Smooth muscle cell (in vitro differentiated cells): ENCODE measurements at regions not wholly inside any gene's neighbourhood (a gene's known extent, or its start where the extent isn't known, plus 50 kb on each side); places are given as distances from the start of the nearest gene placed in this dataset.

Source experiments
- DNase-seq: peaks from one replicate; lab custom pipeline; 2025; ENCODE audit not compliant: unreplicated experiment; lab: John Stamatoyannopoulos, UW
- H2AFZ ChIP-seq: fragments of 200-600 bp; sonication (generic); 2 replicates; pipeline ENCODE4 v1.6.0; 2016; ENCODE audit warnings: antibody characterized with exemption, low read depth, mild to moderate bottlenecking
- H3F3A ChIP-seq: fragments of 200-600 bp; sonication (generic); 2 replicates; pipeline ENCODE4 v1.6.0; 2017; ENCODE audit warnings: antibody characterized with exemption, low read depth
- H3K27ac ChIP-seq: fragments of 200-600 bp; sonication (generic); 2 replicates; pipeline ENCODE4 v1.5.1; 2016; ENCODE audit warnings: low read depth, mild to moderate bottlenecking
- H3K27me3 ChIP-seq: fragments of 200-600 bp; sonication (generic); 2 replicates; pipeline ENCODE4 v1.6.1; 2016; ENCODE audit warnings: low read depth, mild to moderate bottlenecking
- H3K36me3 ChIP-seq: fragments of 200-600 bp; sonication (generic); 2 replicates; pipeline ENCODE4 v1.5.1; 2016; ENCODE audit warnings: low read depth
- H3K4me1 ChIP-seq: fragments of 200-600 bp; sonication (generic); 2 replicates; pipeline ENCODE4 v1.5.1; 2016; ENCODE audit warnings: low read depth
- H3K4me2 ChIP-seq: fragments of 200-600 bp; sonication (generic); 2 replicates; pipeline ENCODE4 v1.6.0; 2016; ENCODE audit warnings: mild to moderate bottlenecking
- H3K4me3 ChIP-seq: fragments of 200-600 bp; sonication (generic); 2 replicates; pipeline ENCODE4 v1.5.1; 2016; ENCODE audit warnings: mild to moderate bottlenecking
- H3K79me2 ChIP-seq: fragments of 200-600 bp; sonication (generic); 2 replicates; pipeline ENCODE4 v1.6.0; 2016; ENCODE audit warnings: low read depth, mild to moderate bottlenecking
- H3K9ac ChIP-seq: fragments of 200-600 bp; sonication (generic); 2 replicates; pipeline ENCODE4 v1.6.0; 2016; ENCODE audit warnings: low read depth
- H3K9me3 ChIP-seq: fragments of 200-600 bp; sonication (generic); replicated peaks from 2 replicates; pipeline ENCODE4 v1.5.1; 2016; ENCODE audit warnings: low read depth
- H4K20me1 ChIP-seq: fragments of 200-600 bp; sonication (generic); 2 replicates; pipeline ENCODE4 v1.6.0; 2016; ENCODE audit warnings: low read depth
- CTCF ChIP-seq: fragments of 200-600 bp; sonication (generic); IDR thresholded peaks from 2 replicates; pipeline ENCODE4 v1.5.1; 2017; ENCODE audit warnings: borderline replicate concordance, mild to moderate bottlenecking, antibody characterized with exemption; ENCODE audit not compliant: insufficient read depth, poor library complexity, severe bottlenecking
- WGBS: methylation state at CpG from one replicate; pipeline ENCODE4 v1.1.7; 2016; ENCODE audit warnings: low lambda C conversion rate; 5-methylcytosine and 5-hydroxymethylcytosine counted together

- no peak overlapping the region for H3K9ac ChIP-seq
- no peak overlapping the region for H3K27ac ChIP-seq
- no peak for DNase-seq
- H4K20me1 ChIP-seq: no peaks in the 10 kb centered on the region
- no peaks in the 10 kb centered on the region for H3F3A ChIP-seq
- 92% methylated on average over 10 of the region's 10 CpGs for WGBS
- H3K4me3 ChIP-seq: no peak overlapping the region
- H3K9me3 ChIP-seq: no peaks in the 10 kb centered on the region
- H3K36me3 ChIP-seq: no peaks in the 10 kb centered on the region
- no peaks in the 10 kb centered on the region for H3K27me3 ChIP-seq
- H3K4me1 ChIP-seq: no peaks in the 10 kb centered on the region
- no peak overlapping the region for H2AFZ ChIP-seq
- TF ChIP-seq CTCF: no peak
- H3K79me2 ChIP-seq: no peaks in the 10 kb centered on the region
- H3K4me2 ChIP-seq: no peak overlapping the region
These were observed 942.1 kb upstream of the EPHA7 start for GRCh38 chr6:94361304-94362060.

- H3K9me3 ChIP-seq: no peaks in the 10 kb centered on the region
- WGBS: 88% methylated on average over 4 of the region's 4 CpGs
- no peak for TF ChIP-seq CTCF
These were observed 938.1 kb upstream of the EPHA7 start for GRCh38 chr6:94357381-94357980.

GRCh38 chr6:94350833-94351232 is 931.5 kb upstream of the EPHA7 start:
- H2AFZ ChIP-seq: no peak overlapping the region
- H3K79me2 ChIP-seq: no peaks in the 10 kb centered on the region
- no peaks in the 10 kb centered on the region for H3K4me1 ChIP-seq
- H3F3A ChIP-seq: no peaks in the 10 kb centered on the region
- H4K20me1 ChIP-seq: no peaks in the 10 kb centered on the region
- WGBS: 41% methylated on average over 4 of the region's 8 CpGs
- no peak for TF ChIP-seq CTCF
- DNase-seq: no peak
- H3K9me3 ChIP-seq: no peaks in the 10 kb centered on the region
- no peak overlapping the region for H3K9ac ChIP-seq
- H3K36me3 ChIP-seq: no peaks in the 10 kb centered on the region
- H3K4me2 ChIP-seq: no peak overlapping the region
- H3K27me3 ChIP-seq: peaks cover 3% of the 10 kb centered on the region
- H3K27ac ChIP-seq: no peak overlapping the region
- no peak overlapping the region for H3K4me3 ChIP-seq

More at GRCh38 chr6:94357381-94357980, 938.1 kb upstream of the EPHA7 start:
- no peaks in the 10 kb centered on the region for H3F3A ChIP-seq
- no peaks in the 10 kb centered on the region for H4K20me1 ChIP-seq
- no peak for DNase-seq
- H3K27me3 ChIP-seq: no peaks in the 10 kb centered on the region
- H3K4me1 ChIP-seq: no peaks in the 10 kb centered on the region
- H3K4me2 ChIP-seq: no peak overlapping the region
- H3K4me3 ChIP-seq: no peak overlapping the region
- no peaks in the 10 kb centered on the region for H3K79me2 ChIP-seq
- no peak overlapping the region for H3K9ac ChIP-seq
- H3K36me3 ChIP-seq: no peaks in the 10 kb centered on the region
- no peak overlapping the region for H2AFZ ChIP-seq
- H3K27ac ChIP-seq: no peak overlapping the region
